Endothelial cell of umbilical vein (primary cell): ENCODE measurements at regions not wholly inside any gene's neighbourhood (a gene's known extent, or its start where the extent isn't known, plus 50 kb on each side); places are given as distances from the start of the nearest gene placed in this dataset.
"Not testable (repeated sequence)": the region's sequence is repeated elsewhere in the genome, so short reads cannot be mapped to it uniquely, and the experiment has no call there.

Source experiments
- BruUV-seq: library from RNA; stranded (reverse); fragments of 400-500 nt; replicated peaks from 2 replicates; lab custom pipeline; 2021; lab: Mats Ljungman, UMichigan
- CTCF ChIA-PET: fragments of 300-600, 350-600 bp; sonication (Branson Sonifier 250); formaldehyde crosslinking; loops from one replicate; lab custom pipeline; 2021; ENCODE audit warnings: antibody characterized with exemption, inconsistent platforms; lab: Charles Lee
- POLR2A ChIA-PET: fragments of 300-600, 350-600 bp; sonication (Branson Sonifier 250); formaldehyde crosslinking; loops from one replicate; lab custom pipeline; 2021; ENCODE audit warnings: antibody characterized with exemption, inconsistent platforms; lab: Charles Lee
- DNase-seq: peaks from one replicate; pipeline ENCODE4 v3.0.0-alpha.2; 2011; ENCODE audit warnings: low read depth, low spot score
- FAIRE-seq: peaks from 2 replicates; lab custom pipeline; 2011; peaks lifted over from hg19 to GRCh38; lab: Jason Lieb, UNC
- H2AFZ ChIP-seq: 2 replicates; pipeline ENCODE4 v1.6.0; 2012; ENCODE audit warnings: low read depth, low read length, control low read depth, inconsistent platforms
- H3K27ac ChIP-seq: 2 replicates; pipeline ENCODE4 v1.5.1; 2011; ENCODE audit warnings: low read depth, mild to moderate bottlenecking, control low read depth, low read length, moderate library complexity; ENCODE audit not compliant: insufficient read depth
- H3K27me3 ChIP-seq, 2 experiments: 2 replicates each; pipeline versions ENCODE4 v1.6.0 to v1.6.1; 2011; ENCODE audit warnings: low read length in 2 of 2, mixed read lengths in 1 of 2; ENCODE audit not compliant: control insufficient read depth in 2 of 2, insufficient read depth in 2 of 2
- H3K36me3 ChIP-seq, 2 experiments: 2 replicates in 1 of 2; 3 replicates in 1 of 2; pipeline ENCODE4 v1.5.1; 2011; ENCODE audit warnings: low read length in 2 of 2, mild to moderate bottlenecking in 1 of 2, moderate library complexity in 1 of 2; ENCODE audit not compliant: control insufficient read depth in 2 of 2, insufficient read depth in 2 of 2; ENCODE audit errors: extremely low read depth in 1 of 2
- H3K4me1 ChIP-seq: 3 replicates; pipeline ENCODE4 v1.5.1; 2011; ENCODE audit warnings: mild to moderate bottlenecking, low read length; ENCODE audit not compliant: control insufficient read depth, insufficient read depth; ENCODE audit errors: extremely low read depth
- H3K4me2 ChIP-seq: 2 replicates; pipeline ENCODE4 v1.6.1; 2011; ENCODE audit warnings: low read length, control low read depth, mixed read lengths; ENCODE audit not compliant: insufficient read depth
- H3K4me3 ChIP-seq, 3 experiments: fragments of 200-600 bp in 1 of 3; sonication (generic), shearing (Covaris generic) in 1 of 3; replicated peaks in 1 of 3; 2 replicates each; pipeline ENCODE4 v1.5.1; 2011 to 2016; ENCODE audit warnings: control low read depth in 3 of 3, low read length in 3 of 3, mild to moderate bottlenecking in 2 of 3, inconsistent platforms in 1 of 3, low read depth in 1 of 3, moderate library complexity in 1 of 3; ENCODE audit not compliant: insufficient read depth in 1 of 3
- H3K79me2 ChIP-seq: 2 replicates; pipeline ENCODE4 v1.6.0; 2012; ENCODE audit warnings: low read length, inconsistent platforms; ENCODE audit not compliant: control insufficient read depth, insufficient read depth
- H3K9ac ChIP-seq: replicated peaks from 2 replicates; pipeline ENCODE3; 2011; ENCODE audit warnings: low read length, control low read depth; ENCODE audit not compliant: insufficient read depth; ENCODE audit errors: extremely low read depth
- H3K9me1 ChIP-seq: replicated peaks from 3 replicates; pipeline ENCODE4 v1.6.0; 2011; ENCODE audit warnings: mild to moderate bottlenecking, low read length; ENCODE audit not compliant: control insufficient read depth, insufficient read depth; ENCODE audit errors: extremely low read depth
- H3K9me3 ChIP-seq: replicated peaks from 2 replicates; pipeline ENCODE4 v1.5.1; 2012; ENCODE audit warnings: low read length, inconsistent platforms; ENCODE audit not compliant: control insufficient read depth, insufficient read depth
- H4K20me1 ChIP-seq: replicated peaks from 2 replicates; pipeline ENCODE3; 2011; ENCODE audit warnings: mild to moderate bottlenecking, low read length; ENCODE audit not compliant: control insufficient read depth, insufficient read depth; ENCODE audit errors: extremely low read depth
- EZH2 ChIP-seq: IDR thresholded peaks from 2 replicates; pipeline ENCODE4 v1.6.1; 2012; ENCODE audit warnings: borderline replicate concordance, low read depth, mild to moderate bottlenecking, moderate library complexity, low read length, inconsistent platforms; ENCODE audit not compliant: severe bottlenecking
- FOS ChIP-seq: IDR thresholded peaks from 2 replicates; pipeline ENCODE4 v1.6.1; 2011; ENCODE audit warnings: mild to moderate bottlenecking, low read length, moderate library complexity, borderline replicate concordance; ENCODE audit not compliant: insufficient read depth
- GATA2 ChIP-seq: IDR thresholded peaks from 2 replicates; pipeline ENCODE4 v1.7.0; 2011; ENCODE audit warnings: low read depth, mild to moderate bottlenecking, moderate library complexity, mixed read lengths, low read length; ENCODE audit not compliant: insufficient read length, insufficient read depth
- JUN ChIP-seq: IDR thresholded peaks from 2 replicates; pipeline ENCODE4 v1.6.1; 2011; ENCODE audit warnings: borderline replicate concordance, low read depth; ENCODE audit not compliant: insufficient read length, insufficient read depth
- MYC ChIP-seq: IDR thresholded peaks from one replicate; pipeline ENCODE4 v1.6.1; 2011; ENCODE audit warnings: mild to moderate bottlenecking, low read depth, low read length
- POLR2A ChIP-seq: IDR thresholded peaks from 2 replicates; pipeline ENCODE4 v1.6.1; 2012; ENCODE audit warnings: low read depth, mild to moderate bottlenecking, control low read depth, low read length
- POLR2AphosphoS5 ChIP-seq: IDR thresholded peaks from 2 replicates; pipeline ENCODE4 v1.6.1; 2012; ENCODE audit warnings: low read depth, mild to moderate bottlenecking, control low read depth, low read length, moderate library complexity; ENCODE audit not compliant: insufficient read depth
- dilution Hi-C: fragments of 300-500 bp; cut with MboI; formaldehyde crosslinking; loops from one replicate; pipeline ENCODE4 v1.15.0; 2019; ENCODE audit warnings: low sequenced_read_pairs; ENCODE audit not compliant: extremely low pct_ligation_motif_present
- intact Hi-C: fragments of 100-400 bp; cut with micrococcal nuclease; formaldehyde crosslinking; loops from one replicate; pipeline ENCODE4 v1.10.0; 2022
- TF ChIP-seq, protein P1 (sequence below): IDR thresholded peaks from 2 replicates; pipeline ENCODE4 v1.6.1; 2011; ENCODE audit not compliant: insufficient read depth, insufficient read length
- TF ChIP-seq, protein P2 (sequence below), 2 donors: IDR thresholded peaks; 1 replicate in 1 of 2; 2 replicates in 1 of 2; pipeline ENCODE4 v1.5.1; 2011; ENCODE audit warnings: low read length in 2 of 2, mild to moderate bottlenecking in 2 of 2, moderate library complexity in 2 of 2, control low read depth in 1 of 2, inconsistent platforms in 1 of 2, low read depth in 1 of 2; ENCODE audit not compliant: insufficient read depth in 1 of 2; ENCODE audit errors: extremely low read depth in 1 of 2

DNA sequence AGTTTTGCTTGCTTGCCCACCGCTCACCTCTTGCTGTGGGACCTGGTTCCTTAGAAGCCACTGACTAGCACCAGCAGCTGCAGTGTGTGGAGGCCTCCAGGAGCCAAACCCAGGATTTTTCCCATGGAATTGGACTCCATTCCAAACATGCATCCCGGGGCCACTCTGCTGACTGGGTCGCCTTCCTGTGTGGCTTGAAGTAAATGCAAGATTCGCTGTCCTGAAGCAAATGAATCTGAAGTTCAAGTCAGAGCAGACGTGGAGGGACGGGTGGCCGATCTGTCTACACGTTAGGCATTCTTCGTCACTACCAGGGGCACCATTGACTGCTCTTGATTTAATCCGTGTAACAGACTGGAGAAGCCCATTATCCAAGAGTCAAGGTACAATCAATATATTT is 109.0 kb downstream of the SHOX start:
- Histone ChIP-seq H3K9me1 (no peaks in the 10 kb centered on the region), H3K9me3 (peaks cover 4% of the 10 kb centered on the region), H3K4me1 (no peaks in the 10 kb centered on the region), H3K27ac (no peak overlapping the region), H3K79me2 (no peaks in the 10 kb centered on the region), H3K4me2 (no peak overlapping the region), H3K9ac (no peak overlapping the region), H3K4me3 (no peak overlapping the region), H4K20me1 (no peaks in the 10 kb centered on the region), H3K27me3 (no peaks in the 10 kb centered on the region), H2AFZ (no peak overlapping the region), H3K36me3 (no peaks in the 10 kb centered on the region)
- BruUV-seq = no TSS peak
- no peak for DNase-seq
- TF ChIP-seq GATA2 (no peak), POLR2AphosphoS5 (no peak), MYC (no peak), JUN (no peak), EZH2 (no peak), POLR2A (no peak), FOS (no peak)
- TF ChIP-seq, protein P1, sequence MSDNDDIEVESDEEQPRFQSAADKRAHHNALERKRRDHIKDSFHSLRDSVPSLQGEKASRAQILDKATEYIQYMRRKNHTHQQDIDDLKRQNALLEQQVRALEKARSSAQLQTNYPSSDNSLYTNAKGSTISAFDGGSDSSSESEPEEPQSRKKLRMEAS = no peak
- TF ChIP-seq, protein P2, sequence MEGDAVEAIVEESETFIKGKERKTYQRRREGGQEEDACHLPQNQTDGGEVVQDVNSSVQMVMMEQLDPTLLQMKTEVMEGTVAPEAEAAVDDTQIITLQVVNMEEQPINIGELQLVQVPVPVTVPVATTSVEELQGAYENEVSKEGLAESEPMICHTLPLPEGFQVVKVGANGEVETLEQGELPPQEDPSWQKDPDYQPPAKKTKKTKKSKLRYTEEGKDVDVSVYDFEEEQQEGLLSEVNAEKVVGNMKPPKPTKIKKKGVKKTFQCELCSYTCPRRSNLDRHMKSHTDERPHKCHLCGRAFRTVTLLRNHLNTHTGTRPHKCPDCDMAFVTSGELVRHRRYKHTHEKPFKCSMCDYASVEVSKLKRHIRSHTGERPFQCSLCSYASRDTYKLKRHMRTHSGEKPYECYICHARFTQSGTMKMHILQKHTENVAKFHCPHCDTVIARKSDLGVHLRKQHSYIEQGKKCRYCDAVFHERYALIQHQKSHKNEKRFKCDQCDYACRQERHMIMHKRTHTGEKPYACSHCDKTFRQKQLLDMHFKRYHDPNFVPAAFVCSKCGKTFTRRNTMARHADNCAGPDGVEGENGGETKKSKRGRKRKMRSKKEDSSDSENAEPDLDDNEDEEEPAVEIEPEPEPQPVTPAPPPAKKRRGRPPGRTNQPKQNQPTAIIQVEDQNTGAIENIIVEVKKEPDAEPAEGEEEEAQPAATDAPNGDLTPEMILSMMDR (IDR thresholded peaks at IDR 0.05; ENCODE audit: extremely low read depth in 1 of 2, insufficient read depth in 1 of 2, low read depth in 1 of 2, low read length in 2 of 2) = no peak
- ChIA-PET CTCF (no interaction called here), POLR2A (no interaction called here)
- intact Hi-C loops (no loop called here), dilution Hi-C loops (no loop called here)
- no peak for FAIRE-seq

- H3K9me1 ChIP-seq, H3K27me3 ChIP-seq, H3K9ac ChIP-seq, FAIRE-seq, H3K36me3 ChIP-seq, intact Hi-C loops, H3K4me1 ChIP-seq, POLR2A ChIA-PET, CTCF ChIA-PET, H2AFZ ChIP-seq, H3K9me3 ChIP-seq, dilution Hi-C loops, H3K79me2 ChIP-seq, H3K27ac ChIP-seq, H3K4me3 ChIP-seq, H3K4me2 ChIP-seq, H4K20me1 ChIP-seq, BruUV-seq, DNase-seq: not testable (repeated sequence)
These were observed 106.4 kb downstream of the SHOX start for GRCh38 chrX:737021-737420.
